ENCODE measurements at regions not wholly inside any gene's neighbourhood (a gene's known extent, or its start where the extent isn't known, plus 50 kb on each side); places are given as distances from the start of the nearest gene placed in this dataset.

- Histone ChIP-seq H3K9me3 (ENCODE audit: low read length) (no peaks in the 10 kb centered on the region), H3K4me1 (ENCODE audit: insufficient read depth, low read length) (no peaks in the 10 kb centered on the region), H3K27ac (ENCODE audit: low read depth, low read length) (no peak overlapping the region), H3K27me3 (ENCODE audit: insufficient read depth, low read length, poor library complexity, severe bottlenecking) (no peaks in the 10 kb centered on the region), H3K4me3 (ENCODE audit: low read length) (no peak overlapping the region), H3K36me3 (ENCODE audit: insufficient read depth, low read length) (no peaks in the 10 kb centered on the region)
- Mint-ChIP-seq H3K36me3 (no peaks in the 10 kb centered on the region), H3K27me3 (peaks cover 0 to 5% of the 10 kb centered on the region in 2 donors), H3K27ac (no peak overlapping the region), H3K4me1 (no peaks in the 10 kb centered on the region), H3K9me3 (peaks cover 0 to 2% (median 0%) of the 10 kb centered on the region in 5 donors), H3K4me3 (no peak overlapping the region)
- ChIA-PET CTCF (no interaction called here), POLR2A (no interaction called here)
- DNase-seq, result no peak
These were observed 111.7 kb upstream of the KCNJ6 start for GRCh38 chr21:38027901-38028498.

- POLR2A ChIA-PET, result no interaction called here
- Mint-ChIP-seq H3K4me3 (no peak overlapping the region), H3K4me1 (no peaks in the 10 kb centered on the region), H3K27ac (no peak overlapping the region), H3K9me3 (peaks cover 0 to 1% (median 0%) of the 10 kb centered on the region in 5 donors), H3K36me3 (no peaks in the 10 kb centered on the region), H3K27me3 (peaks cover 0 to 5% of the 10 kb centered on the region in 2 donors)
- H3K4me1 ChIP-seq (ENCODE audit: insufficient read depth, low read length), result no peaks in the 10 kb centered on the region
- CTCF ChIA-PET, result no interaction called here
- no peak overlapping the region for H3K27ac ChIP-seq (ENCODE audit: low read depth, low read length)
- H3K9me3 ChIP-seq (ENCODE audit: low read length), result no peaks in the 10 kb centered on the region
- H3K4me3 ChIP-seq (ENCODE audit: low read length), result no peak overlapping the region
- no peaks in the 10 kb centered on the region for H3K27me3 ChIP-seq (ENCODE audit: insufficient read depth, low read length, poor library complexity, severe bottlenecking)
- H3K36me3 ChIP-seq (ENCODE audit: insufficient read depth, low read length), result no peaks in the 10 kb centered on the region
- DNase-seq, result no peak
These were observed 116.0 kb upstream of the KCNJ6 start for GRCh38 chr21:38032082-38032801.

GRCh38 chr21:38036016-38036415, 119.8 kb upstream of the KCNJ6 start:
- Histone ChIP-seq H3K4me3 (ENCODE audit: low read length) (no peak overlapping the region), H3K9me3 (ENCODE audit: low read length) (no peaks in the 10 kb centered on the region), H3K27me3 (ENCODE audit: insufficient read depth, low read length, poor library complexity, severe bottlenecking) (no peaks in the 10 kb centered on the region), H3K27ac (ENCODE audit: low read depth, low read length) (no peak overlapping the region), H3K4me1 (ENCODE audit: insufficient read depth, low read length) (no peaks in the 10 kb centered on the region), H3K36me3 (ENCODE audit: insufficient read depth, low read length) (no peaks in the 10 kb centered on the region)
- Mint-ChIP-seq H3K36me3 (no peaks in the 10 kb centered on the region), H3K4me3 (no peak overlapping the region), H3K27me3 (peaks cover 0 to 1% of the 10 kb centered on the region in 2 donors), H3K27ac (no peak overlapping the region), H3K9me3 (peaks cover 0 to 1% (median 0%) of the 10 kb centered on the region in 5 donors), H3K4me1 (no peaks in the 10 kb centered on the region)
- POLR2A ChIA-PET, result no interaction called here
- CTCF ChIA-PET, result no interaction called here
- no peak for DNase-seq

GRCh38 chr21:38037416-38037815, 121.2 kb upstream of the KCNJ6 start:
- CTCF ChIA-PET, result no interaction called here
- POLR2A ChIA-PET, result no interaction called here
- H3K4me1 Mint-ChIP-seq, result no peaks in the 10 kb centered on the region

GRCh38 chr21:38039369-38039768, 123.1 kb upstream of the KCNJ6 start:
- H3K4me3 Mint-ChIP-seq, result no peak overlapping the region
- POLR2A ChIA-PET, result no interaction called here
- no peaks in the 10 kb centered on the region for H3K36me3 Mint-ChIP-seq
- peaks cover 0 to 4% (median 1%) of the 10 kb centered on the region in 5 donors for H3K9me3 Mint-ChIP-seq
- no peaks in the 10 kb centered on the region for H3K9me3 ChIP-seq (ENCODE audit: low read length)
- no peak overlapping the region for H3K27ac ChIP-seq (ENCODE audit: low read depth, low read length)
- no peak for DNase-seq
- H3K27me3 Mint-ChIP-seq, result peaks cover 0 to 8% of the 10 kb centered on the region in 2 donors
- H3K36me3 ChIP-seq (ENCODE audit: insufficient read depth, low read length), result no peaks in the 10 kb centered on the region
- no peaks in the 10 kb centered on the region for H3K4me1 Mint-ChIP-seq
- H3K27me3 ChIP-seq (ENCODE audit: insufficient read depth, low read length, poor library complexity, severe bottlenecking), result no peaks in the 10 kb centered on the region
- H3K27ac Mint-ChIP-seq, result no peak overlapping the region
- CTCF ChIA-PET, result no interaction called here
- no peak overlapping the region for H3K4me3 ChIP-seq (ENCODE audit: low read length)
- no peaks in the 10 kb centered on the region for H3K4me1 ChIP-seq (ENCODE audit: insufficient read depth, low read length)

More at GRCh38 chr21:38037416-38037815, 121.2 kb upstream of the KCNJ6 start:
- H3K27ac Mint-ChIP-seq, result no peak overlapping the region
- no peak overlapping the region for H3K27ac ChIP-seq (ENCODE audit: low read depth, low read length)
- no peak overlapping the region for H3K4me3 Mint-ChIP-seq
- H3K4me3 ChIP-seq (ENCODE audit: low read length), result no peak overlapping the region
- no peaks in the 10 kb centered on the region for H3K36me3 ChIP-seq (ENCODE audit: insufficient read depth, low read length)
- peaks cover 0 to 1% (median 0%) of the 10 kb centered on the region in 5 donors for H3K9me3 Mint-ChIP-seq
- H3K4me1 ChIP-seq (ENCODE audit: insufficient read depth, low read length), result no peaks in the 10 kb centered on the region
- H3K9me3 ChIP-seq (ENCODE audit: low read length), result no peaks in the 10 kb centered on the region
- peaks cover 0 to 1% of the 10 kb centered on the region in 2 donors for H3K27me3 Mint-ChIP-seq
- no peaks in the 10 kb centered on the region for H3K27me3 ChIP-seq (ENCODE audit: insufficient read depth, low read length, poor library complexity, severe bottlenecking)
- DNase-seq, result no peak
- H3K36me3 Mint-ChIP-seq, result no peaks in the 10 kb centered on the region

- Mint-ChIP-seq H3K27me3 (peaks cover 0 to 8% of the 10 kb centered on the region in 2 donors), H3K36me3 (no peaks in the 10 kb centered on the region), H3K4me1 (no peaks in the 10 kb centered on the region), H3K9me3 (peaks cover 0 to 4% (median 1%) of the 10 kb centered on the region in 5 donors), H3K27ac (no peak overlapping the region), H3K4me3 (no peak overlapping the region)
- H3K4me3 ChIP-seq (ENCODE audit: low read length), result no peak overlapping the region
- no peaks in the 10 kb centered on the region for H3K27me3 ChIP-seq (ENCODE audit: insufficient read depth, low read length, poor library complexity, severe bottlenecking)
- no peak for DNase-seq
- H3K36me3 ChIP-seq (ENCODE audit: insufficient read depth, low read length), result no peaks in the 10 kb centered on the region
- H3K9me3 ChIP-seq (ENCODE audit: low read length), result no peaks in the 10 kb centered on the region
- ChIA-PET POLR2A (no interaction called here), CTCF (no interaction called here)
- no peaks in the 10 kb centered on the region for H3K4me1 ChIP-seq (ENCODE audit: insufficient read depth, low read length)
- H3K27ac ChIP-seq (ENCODE audit: low read depth, low read length), result no peak overlapping the region
These were observed 123.6 kb upstream of the KCNJ6 start for GRCh38 chr21:38039841-38040240.

GRCh38 chr21:38041493-38041892, 125.2 kb upstream of the KCNJ6 start:
- H3K27ac Mint-ChIP-seq, result no peak overlapping the region

GRCh38 chr21:38042246-38042645, 126.0 kb upstream of the KCNJ6 start:
- Mint-ChIP-seq H3K4me3 (no peak overlapping the region), H3K36me3 (no peaks in the 10 kb centered on the region), H3K4me1 (no peaks in the 10 kb centered on the region), H3K27ac (no peak overlapping the region), H3K27me3 (peaks cover 0 to 6% of the 10 kb centered on the region in 2 donors), H3K9me3 (peaks cover 0 to 4% (median 0%) of the 10 kb centered on the region in 5 donors)
- no peaks in the 10 kb centered on the region for H3K9me3 ChIP-seq (ENCODE audit: low read length)
- ChIA-PET CTCF (no interaction called here), POLR2A (no interaction called here)
- no peaks in the 10 kb centered on the region for H3K4me1 ChIP-seq (ENCODE audit: insufficient read depth, low read length)
- H3K36me3 ChIP-seq (ENCODE audit: insufficient read depth, low read length), result no peaks in the 10 kb centered on the region
- no peak overlapping the region for H3K27ac ChIP-seq (ENCODE audit: low read depth, low read length)
- H3K4me3 ChIP-seq (ENCODE audit: low read length), result no peak overlapping the region
- DNase-seq, result no peak
- no peaks in the 10 kb centered on the region for H3K27me3 ChIP-seq (ENCODE audit: insufficient read depth, low read length, poor library complexity, severe bottlenecking)

More at GRCh38 chr21:38041493-38041892, 125.2 kb upstream of the KCNJ6 start:
- H3K27me3 ChIP-seq (ENCODE audit: insufficient read depth, low read length, poor library complexity, severe bottlenecking), result no peaks in the 10 kb centered on the region
- H3K4me3 ChIP-seq (ENCODE audit: low read length), result no peak overlapping the region
- Mint-ChIP-seq H3K36me3 (no peaks in the 10 kb centered on the region), H3K9me3 (peaks cover 0 to 4% (median 0%) of the 10 kb centered on the region in 5 donors), H3K27me3 (peaks cover 0 to 6% of the 10 kb centered on the region in 2 donors), H3K4me1 (no peaks in the 10 kb centered on the region), H3K4me3 (no peak overlapping the region)
- no peaks in the 10 kb centered on the region for H3K36me3 ChIP-seq (ENCODE audit: insufficient read depth, low read length)
- no peak for DNase-seq
- CTCF ChIA-PET, result no interaction called here
- H3K4me1 ChIP-seq (ENCODE audit: insufficient read depth, low read length), result no peaks in the 10 kb centered on the region
- POLR2A ChIA-PET, result no interaction called here
- H3K27ac ChIP-seq (ENCODE audit: low read depth, low read length), result no peak overlapping the region
- H3K9me3 ChIP-seq (ENCODE audit: low read length), result no peaks in the 10 kb centered on the region
